GM19467 (cell line): ENCODE measurements at regions not wholly inside any gene's neighbourhood (a gene's known extent, or its start where the extent isn't known, plus 50 kb on each side); places are given as distances from the start of the nearest gene placed in this dataset.
A peak's percentile ranks its signal among the peaks of the same experiment; 100 is the strongest.

Source experiments
- ATAC-seq: cut with Tn5 transposase; IDR thresholded peaks from one replicate; pipeline ENCODE4 v1.9.1; 2021; ENCODE audit warnings: mild to moderate bottlenecking, moderate library complexity; ENCODE audit not compliant: unreplicated experiment

DNA sequence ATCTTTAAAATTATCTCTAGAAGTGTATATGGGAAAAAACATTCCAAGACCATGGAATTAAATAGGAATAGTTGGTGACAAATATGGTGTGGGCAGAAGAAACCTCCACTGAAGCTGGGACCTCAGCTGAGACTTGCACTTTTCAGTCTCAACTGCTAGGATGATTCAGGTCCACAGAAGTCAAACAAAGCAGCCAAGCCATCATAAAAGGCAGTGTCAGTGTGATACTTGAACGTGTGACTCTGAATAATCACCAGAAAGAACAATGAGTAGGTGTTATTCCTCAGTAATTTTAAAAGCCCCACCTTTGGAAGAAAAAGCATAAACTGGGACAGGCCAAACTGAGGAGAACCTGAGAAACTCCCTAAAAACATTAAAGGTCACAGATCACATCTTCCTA, 90.7 kb downstream of the ZNF281 start:
- ATAC-seq: no peak

DNA sequence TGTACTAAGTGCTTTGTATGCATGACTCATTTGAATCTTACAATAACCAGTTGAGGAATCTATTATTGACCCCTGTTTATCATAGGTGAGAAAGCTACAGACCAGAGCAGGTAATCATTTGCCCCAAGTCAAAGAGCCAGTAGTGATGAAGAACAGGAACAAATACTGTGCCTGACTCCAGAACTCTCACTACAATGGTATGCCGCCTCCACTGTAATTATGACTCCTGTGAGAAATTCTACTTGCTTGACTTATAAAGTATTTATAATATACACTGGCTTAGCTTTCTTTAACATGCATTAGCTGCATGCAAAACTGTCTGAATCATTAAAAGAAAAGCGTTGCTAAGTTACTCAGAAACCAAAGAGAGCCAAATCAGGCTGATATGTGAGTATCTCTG, 92.6 kb downstream of the ZNF281 start:
- ATAC-seq: no peak

DNA sequence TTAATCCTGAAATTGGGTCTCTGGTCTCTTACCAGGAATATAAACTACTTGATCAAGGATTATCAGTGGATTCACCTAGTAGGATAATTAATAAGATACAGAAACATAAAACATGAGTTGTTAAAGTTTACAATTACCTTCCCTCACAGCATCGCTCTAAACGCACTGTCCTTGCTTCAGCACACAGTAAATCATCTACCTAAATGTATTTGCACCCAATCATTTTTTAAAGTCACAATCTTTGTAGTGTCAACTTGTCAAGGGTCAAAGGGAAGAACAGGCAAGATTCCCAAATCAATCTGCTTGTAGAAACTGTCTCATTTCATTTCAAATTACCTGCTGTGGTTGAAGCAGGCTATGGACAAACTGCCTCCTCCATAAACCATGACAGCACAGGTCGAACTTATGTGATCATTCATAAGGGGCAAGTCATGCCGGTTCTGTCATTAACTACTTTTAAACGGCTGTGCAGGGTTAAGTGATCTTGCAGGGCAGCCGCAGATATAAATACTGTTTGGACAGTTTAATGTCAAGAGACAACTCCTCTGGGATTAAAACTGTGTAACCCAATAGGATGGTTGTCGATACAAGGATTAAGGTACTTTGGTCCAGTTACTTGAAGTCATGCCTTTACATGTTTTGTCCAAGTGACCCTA, 93.6 kb downstream of the ZNF281 start:
- ATAC-seq: no peak

DNA sequence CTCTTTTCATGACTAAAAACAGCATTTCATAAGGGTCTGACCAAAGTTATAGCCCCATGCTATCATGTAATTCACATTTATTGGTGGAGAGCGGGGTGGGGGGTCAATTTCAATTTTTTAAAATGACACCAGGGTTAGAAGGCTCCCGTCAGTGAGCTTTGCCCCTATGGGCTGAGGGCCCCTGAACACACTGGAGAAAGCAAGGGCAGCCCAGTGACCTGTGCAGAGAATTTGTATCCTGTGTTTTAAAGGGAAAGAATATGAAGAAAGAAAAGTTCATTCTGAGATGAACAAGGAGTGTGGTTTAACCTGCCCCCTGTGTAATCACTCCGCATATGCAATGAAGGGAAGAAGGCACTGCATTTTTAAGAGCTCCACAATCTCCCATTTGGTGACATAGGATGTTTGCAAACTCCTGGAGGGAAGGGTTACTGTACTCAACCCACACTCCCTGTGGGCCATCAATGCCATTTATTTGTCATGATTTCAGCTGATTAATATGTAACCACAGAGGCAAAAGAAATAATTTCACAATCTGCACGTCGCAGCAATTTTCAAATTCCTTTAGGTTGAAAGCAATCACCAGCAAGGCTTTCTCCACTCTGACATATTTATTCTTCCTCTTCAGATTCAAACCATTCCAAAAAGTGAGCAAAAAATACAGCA, 95.6 kb downstream of the ZNF281 start:
- no peak for ATAC-seq

DNA sequence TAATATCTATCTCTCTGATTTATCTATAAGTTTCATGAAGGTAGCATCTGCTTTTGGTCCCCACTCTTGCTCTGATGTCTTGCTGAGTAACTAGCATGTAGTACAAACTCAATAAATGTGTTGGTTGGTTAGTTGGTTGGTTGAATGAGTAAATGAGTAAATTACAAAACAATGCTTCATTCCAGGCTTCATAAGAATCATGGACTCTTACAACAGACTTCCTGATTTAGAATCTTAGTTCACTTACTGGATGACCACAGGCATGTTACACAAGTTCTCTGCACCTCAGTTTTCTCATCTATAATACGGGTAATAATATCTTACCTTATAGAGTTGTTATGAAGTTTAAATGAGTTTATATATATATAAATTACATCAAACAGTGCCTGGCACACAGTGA, 98.6 kb downstream of the ZNF281 start:
- no peak for ATAC-seq

DNA sequence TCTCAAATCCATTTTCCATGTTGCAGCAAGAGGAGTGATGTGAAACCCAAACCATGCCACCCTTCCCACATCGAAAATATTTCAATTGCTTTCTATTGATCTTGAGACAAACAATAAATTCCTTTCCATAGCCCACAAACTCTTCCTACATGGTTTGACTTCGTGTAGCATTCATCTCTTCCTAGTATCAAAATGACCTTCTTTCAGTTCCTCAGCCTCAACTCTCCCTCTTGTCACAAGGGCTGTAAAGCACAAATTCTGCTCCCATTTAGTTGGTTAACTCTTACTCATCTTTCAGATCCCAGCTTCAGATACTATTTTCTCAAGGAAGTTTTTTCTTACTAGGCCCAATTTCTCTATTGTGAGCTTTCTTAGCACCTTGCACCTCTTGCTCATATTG, 99.0 kb downstream of the ZNF281 start:
- no peak for ATAC-seq

DNA sequence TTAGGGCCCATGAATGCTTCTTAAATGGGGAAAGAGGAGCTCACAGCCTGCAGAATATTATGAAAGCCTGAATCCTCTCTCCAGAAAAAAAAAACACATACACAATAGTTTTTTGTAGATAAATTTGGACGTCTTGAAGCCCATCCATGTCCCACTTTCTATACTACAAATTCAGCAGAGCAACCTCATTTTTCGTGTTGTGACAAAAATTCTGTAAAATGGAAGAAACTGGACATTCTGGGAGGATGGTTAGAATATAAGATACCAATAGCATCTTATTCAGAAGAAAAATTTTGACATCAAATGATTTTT, 102.1 kb downstream of the ZNF281 start:
- ATAC-seq: no peak

DNA sequence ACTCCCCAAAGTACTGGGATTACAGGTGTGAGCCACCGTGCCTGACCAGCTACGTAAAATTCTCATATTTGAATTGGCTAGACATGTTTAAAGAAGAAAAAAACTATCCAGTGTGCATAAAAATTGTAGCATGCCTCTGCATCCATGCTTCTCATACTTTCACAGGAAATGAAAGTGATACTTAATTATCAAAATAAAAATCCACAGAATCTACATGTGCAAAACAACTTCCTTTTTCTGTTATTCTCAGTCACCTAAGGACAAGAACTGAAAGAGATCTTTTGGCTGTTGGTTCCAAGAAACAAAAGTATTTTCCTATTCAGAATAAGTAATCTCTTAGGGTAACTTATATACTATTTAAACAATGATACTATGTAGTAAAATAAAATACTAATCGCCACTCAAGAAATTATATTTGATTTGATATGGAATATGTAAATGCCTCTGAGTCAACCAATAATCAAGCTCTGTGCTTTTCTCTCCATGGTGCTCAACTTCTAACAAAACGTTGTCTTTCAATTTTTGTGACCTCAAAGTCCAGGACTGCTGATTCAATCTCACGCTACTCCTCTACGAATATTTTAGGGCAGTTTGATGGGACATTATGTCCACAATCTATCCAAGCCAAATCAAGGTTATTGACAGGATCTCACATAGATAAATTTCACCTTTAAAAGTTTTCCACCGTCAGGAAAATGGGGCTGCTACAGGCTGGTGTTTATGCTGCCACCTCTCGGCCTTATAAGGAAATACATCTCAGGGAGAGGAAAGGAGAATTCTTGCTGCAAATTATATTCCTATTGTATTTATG, 102.7 kb downstream of the ZNF281 start:
- peak; percentile 47 for ATAC-seq

DNA sequence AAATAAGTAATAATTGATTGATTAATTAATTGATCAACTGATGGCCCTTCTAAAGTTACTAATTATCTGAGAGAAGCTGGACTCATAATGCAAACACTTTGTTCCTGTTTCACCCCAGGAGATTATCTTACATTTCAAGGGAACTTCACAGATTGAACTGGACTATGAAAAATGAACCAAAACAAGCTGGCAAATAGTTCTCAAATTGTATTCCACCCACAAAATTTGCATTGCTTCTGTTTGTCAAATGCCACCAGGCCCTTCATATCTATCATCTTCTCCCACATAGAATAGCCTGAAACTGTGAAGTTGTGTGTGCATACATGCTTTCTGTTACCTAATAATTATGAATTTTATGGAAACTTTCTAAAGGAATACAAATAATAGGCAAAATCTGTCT, 104.0 kb downstream of the ZNF281 start:
- ATAC-seq: no peak

DNA sequence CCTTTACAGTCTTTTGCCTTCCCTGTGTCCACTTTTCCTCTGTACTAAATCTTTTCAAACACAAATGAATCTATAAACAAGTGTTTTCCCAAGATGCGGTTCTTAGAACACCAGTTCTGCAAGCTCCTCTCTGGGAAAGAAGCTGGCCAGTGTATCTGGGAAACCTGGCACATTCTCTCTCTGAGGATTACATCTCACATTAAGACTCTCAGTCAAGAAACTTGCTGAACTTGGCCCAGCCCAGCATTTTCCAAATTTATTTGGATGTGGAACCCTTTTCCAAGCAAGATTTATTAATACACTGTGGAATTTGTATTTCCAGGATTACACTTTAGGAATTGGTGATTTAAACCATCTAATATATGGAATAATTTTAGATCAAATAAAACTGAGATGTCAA, 105.7 kb downstream of the ZNF281 start:
- no peak for ATAC-seq

DNA sequence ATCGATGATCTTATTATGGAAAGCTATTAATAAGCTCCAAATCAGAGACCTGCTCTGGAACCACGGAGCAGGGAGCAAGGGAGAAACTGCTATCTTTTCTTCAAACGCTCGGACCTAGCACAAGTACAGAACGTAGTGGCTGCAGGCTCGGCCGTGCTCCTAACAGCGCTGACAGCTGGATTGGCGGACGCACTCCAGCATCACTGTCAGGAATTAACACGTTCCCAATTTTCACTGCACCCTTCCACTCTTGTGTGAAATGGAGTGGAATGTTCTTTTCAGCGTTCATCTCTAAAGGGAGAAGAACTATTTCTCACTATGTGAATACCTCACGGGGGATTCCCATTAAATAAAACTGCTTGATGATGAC, 106.9 kb downstream of the ZNF281 start:
- no peak for ATAC-seq

DNA sequence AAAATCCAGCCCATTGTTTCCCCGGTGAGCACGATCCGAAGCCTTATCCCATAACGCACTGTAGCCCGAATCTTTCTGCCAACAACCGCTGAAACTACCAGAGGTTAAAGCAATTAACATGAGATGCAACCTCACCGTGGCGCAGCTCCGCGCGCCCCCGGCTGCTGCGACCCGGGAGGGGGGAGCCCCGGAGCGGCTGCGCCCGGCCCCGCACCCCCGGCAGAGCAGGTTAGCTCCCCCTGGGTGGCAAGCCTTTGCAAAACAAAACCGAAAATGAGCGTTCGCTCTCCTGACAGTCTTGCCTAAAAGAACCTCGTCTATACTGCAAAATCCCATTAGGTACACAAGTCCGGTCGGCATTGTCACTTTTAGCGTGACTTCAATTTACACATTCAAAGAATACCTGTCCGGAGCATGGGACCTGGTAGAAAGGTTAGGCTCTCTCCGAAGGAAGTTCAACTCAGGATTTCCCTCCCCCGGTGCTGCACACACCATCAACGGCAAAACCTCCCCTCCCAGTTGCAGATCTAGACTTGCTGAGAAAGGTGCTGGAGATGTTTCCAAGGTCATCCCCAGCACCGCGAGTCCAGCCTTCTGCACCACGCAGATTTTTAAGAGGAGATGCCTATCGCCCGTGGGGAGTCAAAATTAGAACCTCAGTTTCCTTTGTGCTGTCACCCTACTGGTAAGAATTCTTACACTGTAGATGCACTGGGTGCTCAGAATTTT, 107.5 kb downstream of the ZNF281 start:
- ATAC-seq: peak; percentile 55

DNA sequence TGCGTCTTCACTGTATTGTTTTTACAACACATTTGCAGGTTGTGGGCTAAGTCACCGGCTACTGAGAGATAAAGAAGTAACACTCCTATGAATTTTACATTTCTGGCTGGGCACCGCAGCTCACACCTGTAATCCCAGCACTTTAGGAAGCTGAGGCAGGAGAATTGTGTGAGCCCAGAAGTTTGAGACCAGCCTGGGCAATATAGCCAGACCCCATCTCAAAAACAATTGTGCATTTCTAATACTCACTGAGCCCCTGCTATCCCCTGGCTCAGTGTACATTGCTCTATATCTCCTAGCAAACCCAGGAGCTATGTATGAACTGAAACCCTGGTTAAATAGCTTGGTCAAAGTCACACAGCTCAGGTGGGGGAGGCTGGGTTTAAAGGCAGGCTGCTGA, 108.7 kb downstream of the ZNF281 start:
- no peak for ATAC-seq

DNA sequence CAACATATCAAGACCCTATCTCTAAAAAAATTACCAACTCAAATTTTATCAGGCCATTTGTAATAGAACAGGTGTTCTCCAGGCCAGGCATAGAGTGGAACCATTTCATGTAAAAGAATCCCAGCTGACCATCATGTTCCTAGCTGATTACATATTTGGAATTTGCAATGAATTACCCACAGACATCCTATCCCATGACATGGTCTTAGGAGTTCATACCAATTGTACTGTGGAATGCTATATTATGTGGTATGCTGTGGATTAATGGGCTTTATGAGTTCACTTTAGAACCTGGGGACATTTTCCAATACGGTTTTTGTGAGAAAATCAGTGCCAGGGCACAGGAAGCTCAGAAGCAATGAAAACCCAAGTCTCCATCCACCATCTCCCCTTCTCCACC, 110.3 kb downstream of the ZNF281 start:
- ATAC-seq: no peak

DNA sequence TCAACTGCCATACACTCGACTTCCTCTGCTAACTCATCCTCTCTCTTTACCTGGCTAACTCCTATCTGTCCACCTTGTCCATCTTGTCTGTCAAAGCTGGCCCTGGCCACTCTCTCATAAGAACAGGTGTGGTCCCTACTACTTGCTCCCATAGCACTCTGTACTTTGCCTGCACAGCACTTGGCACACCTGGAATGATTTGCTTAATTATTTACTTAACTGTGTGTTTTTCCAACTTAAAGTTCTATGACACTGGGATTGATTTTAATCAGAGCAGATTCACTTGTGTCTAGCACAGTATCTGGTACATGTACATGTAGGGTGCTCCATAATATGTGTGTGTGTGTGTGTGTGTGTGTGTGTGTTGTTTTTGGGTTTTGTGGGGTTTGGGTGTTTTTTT, 111.6 kb downstream of the ZNF281 start:
- no peak for ATAC-seq

DNA sequence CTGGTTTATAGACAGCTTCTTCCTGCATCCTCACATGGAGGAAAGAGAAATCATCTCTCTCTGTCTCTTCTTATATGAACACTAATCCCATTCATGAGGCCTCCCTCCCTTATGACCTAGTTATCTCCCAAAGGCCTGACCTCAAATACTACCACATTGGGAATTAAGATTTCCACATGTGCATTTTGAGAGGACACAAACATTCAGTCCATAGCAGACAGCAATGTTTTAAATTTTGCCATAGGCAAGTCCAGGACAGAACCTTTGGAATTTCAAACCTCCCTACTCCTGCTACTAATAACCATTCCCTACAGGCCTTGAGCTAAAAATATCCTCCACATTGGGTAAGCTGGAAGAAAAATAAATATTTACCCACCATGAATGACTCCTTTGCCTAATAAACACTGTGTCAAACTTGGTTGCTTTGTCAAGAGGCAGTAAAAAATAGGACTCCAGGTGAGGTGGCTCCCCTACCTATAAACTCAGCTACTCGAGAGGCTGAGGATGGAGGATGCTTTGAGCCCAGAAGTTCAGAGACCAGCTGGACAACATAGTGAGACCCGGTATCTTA, 113.7 kb downstream of the ZNF281 start:
- no peak for ATAC-seq

DNA sequence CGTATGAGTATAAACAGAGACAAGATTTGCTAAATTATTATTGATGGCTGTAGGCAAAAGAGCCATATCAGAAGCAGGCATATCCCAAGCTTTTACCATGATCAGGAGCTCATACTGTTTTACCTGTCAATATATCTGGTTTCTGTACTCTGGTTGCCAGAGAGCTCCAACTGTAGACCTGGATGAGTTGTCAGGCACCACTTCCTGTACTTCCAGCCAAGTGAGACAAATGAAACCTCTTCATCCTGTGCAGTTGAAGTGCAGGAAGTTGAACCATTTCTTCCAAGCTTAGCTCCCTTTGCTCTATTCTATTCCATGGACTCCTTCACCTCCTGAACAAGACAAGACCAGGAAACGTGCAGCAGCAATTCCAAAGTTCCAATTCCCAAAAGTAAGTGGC, 115.6 kb downstream of the ZNF281 start:
- no peak for ATAC-seq

DNA sequence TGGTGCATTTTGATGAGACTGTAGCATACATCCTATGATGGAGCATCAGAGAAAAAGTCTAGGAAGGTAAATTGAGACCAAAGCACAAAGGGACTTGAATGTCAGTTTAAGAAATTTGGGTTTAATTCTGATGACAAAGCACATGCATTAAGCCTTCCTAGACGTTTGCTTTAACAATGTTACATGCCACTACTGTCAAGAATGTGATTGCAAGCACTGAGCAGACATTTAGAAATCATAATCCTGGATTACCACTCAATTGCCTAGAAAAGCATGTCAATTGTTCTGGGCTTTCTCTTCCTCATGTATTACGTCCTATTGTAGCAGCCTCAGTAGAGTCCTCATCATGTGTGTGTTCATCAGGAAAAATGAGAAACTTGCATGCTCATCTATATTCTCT, 117.1 kb downstream of the ZNF281 start:
- ATAC-seq: no peak

DNA sequence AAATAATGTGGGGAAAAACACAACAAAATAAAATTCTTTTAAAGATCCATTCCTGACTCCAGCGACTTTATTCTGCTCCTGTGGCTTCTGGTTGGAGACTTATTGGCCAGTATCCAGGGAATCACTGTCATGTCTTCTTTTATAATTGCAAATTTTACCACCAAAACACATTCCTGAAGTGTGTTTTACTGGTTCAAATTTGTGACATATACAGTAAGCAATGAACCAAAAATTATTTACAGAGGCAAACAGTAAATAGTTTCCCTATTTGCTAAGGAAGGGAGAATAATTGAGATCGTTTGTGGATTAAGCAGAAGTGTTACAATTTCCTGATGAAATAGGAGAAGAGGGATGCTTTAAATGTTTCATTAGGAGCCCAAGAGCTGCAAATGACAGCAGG, 118.7 kb downstream of the ZNF281 start:
- ATAC-seq: no peak

DNA sequence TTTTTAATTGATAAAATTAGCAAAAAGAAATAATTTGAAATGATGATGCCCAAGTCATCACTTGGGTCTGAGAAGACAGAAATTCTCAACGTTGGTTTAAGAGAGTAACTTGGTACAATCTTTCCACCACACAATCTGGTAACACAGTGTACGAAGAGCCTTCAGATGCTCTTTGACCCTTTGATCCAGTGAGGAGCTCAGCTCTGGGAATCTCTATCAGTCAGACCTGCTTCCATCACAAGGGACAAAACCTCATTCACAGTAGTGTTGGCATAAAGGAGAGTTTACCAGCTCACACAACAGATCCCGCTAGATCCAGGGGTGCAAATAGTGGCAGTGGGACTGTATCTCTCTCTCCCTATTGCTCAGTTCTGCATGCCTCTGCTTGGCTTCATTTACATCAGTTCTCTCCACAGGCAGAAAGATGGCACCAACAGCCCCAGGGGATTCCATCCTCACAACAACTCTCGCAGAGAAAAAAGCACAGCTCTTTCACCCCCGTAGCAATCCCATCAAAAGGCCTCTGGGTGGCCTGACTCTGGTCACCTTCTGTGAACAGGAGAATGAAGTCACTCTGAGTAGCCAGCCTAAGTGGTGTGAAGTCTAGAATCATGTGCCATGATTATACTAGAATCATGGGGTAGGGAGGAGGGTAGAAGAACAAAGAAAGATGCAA, 119.7 kb downstream of the ZNF281 start:
- no peak for ATAC-seq

DNA sequence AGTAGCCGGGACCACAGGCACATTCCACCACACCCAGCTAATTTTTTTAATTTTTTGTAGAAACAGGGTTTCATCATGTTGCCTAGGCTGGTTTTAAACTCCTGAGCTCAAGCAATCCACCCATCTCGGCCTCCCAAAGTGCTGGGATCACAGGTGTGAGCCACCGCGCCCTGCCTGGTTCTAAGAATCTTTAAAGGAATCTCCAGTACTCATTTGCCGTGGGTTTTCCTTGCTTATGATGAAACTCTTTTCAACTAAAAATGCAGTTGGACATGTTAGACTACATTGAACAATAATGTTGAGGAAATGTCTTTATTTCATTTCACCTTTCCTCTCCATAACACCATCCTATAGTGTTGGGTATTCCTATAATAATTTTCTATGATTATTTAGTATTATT, 121.6 kb downstream of the ZNF281 start:
- ATAC-seq: no peak
